ENCODE measurements at regions not wholly inside any gene's neighbourhood (a gene's known extent, or its start where the extent isn't known, plus 50 kb on each side); places are given as distances from the start of the nearest gene placed in this dataset.
"Not testable (repeated sequence)": the region's sequence is repeated elsewhere in the genome, so short reads cannot be mapped to it uniquely, and the experiment has no call there.

- DNase-seq (ENCODE audit: low read depth in 3 of 3): not testable (repeated sequence)
These were observed 263.2 kb upstream of the SEMA3C start for GRCh38 chr7:81182056-81182455.

GRCh38 chr7:81181066-81181465, 262.2 kb upstream of the SEMA3C start:
- DNase-seq (ENCODE audit: low read depth in 3 of 3): no peak

- DNase-seq (ENCODE audit: low read depth in 3 of 3): no peak
These were observed 261.7 kb upstream of the SEMA3C start for GRCh38 chr7:81180573-81180972.

- DNase-seq (ENCODE audit: low read depth in 3 of 3): no peak
These were observed 256.6 kb upstream of the SEMA3C start for GRCh38 chr7:81175275-81175940.

- DNase-seq (ENCODE audit: low read depth in 3 of 3): no peak
These were observed 255.0 kb upstream of the SEMA3C start for GRCh38 chr7:81173766-81174281.

GRCh38 chr7:81170291-81170690, 251.4 kb upstream of the SEMA3C start:
- no peak for DNase-seq (ENCODE audit: low read depth in 3 of 3)

- no peak for DNase-seq (ENCODE audit: low read depth in 3 of 3)
These were observed 249.1 kb upstream of the SEMA3C start for GRCh38 chr7:81167934-81168333.

- no peak for DNase-seq (ENCODE audit: low read depth in 3 of 3)
These were observed 246.2 kb upstream of the SEMA3C start for GRCh38 chr7:81165070-81165469.

- DNase-seq (ENCODE audit: low read depth in 3 of 3): no peak
These were observed 244.1 kb upstream of the SEMA3C start for GRCh38 chr7:81162771-81163525.

- no peak for DNase-seq (ENCODE audit: low read depth in 3 of 3)
These were observed 243.4 kb upstream of the SEMA3C start for GRCh38 chr7:81162234-81162633.

GRCh38 chr7:81161451-81162075, 242.7 kb upstream of the SEMA3C start:
- no peak for DNase-seq (ENCODE audit: low read depth in 3 of 3)

GRCh38 chr7:81159402-81159801, 240.6 kb upstream of the SEMA3C start:
- no peak for DNase-seq (ENCODE audit: low read depth in 3 of 3)

GRCh38 chr7:81158189-81158588, 239.3 kb upstream of the SEMA3C start:
- no peak for DNase-seq (ENCODE audit: low read depth in 3 of 3)

GRCh38 chr7:81155654-81156373, 237.0 kb upstream of the SEMA3C start:
- DNase-seq (ENCODE audit: low read depth in 3 of 3): no peak

GRCh38 chr7:81154565-81154964, 235.7 kb upstream of the SEMA3C start:
- DNase-seq (ENCODE audit: low read depth in 3 of 3): no peak

- DNase-seq (ENCODE audit: low read depth in 3 of 3): not testable (repeated sequence)
These were observed 234.1 kb upstream of the SEMA3C start for GRCh38 chr7:81152925-81153324.

- no peak for DNase-seq (ENCODE audit: low read depth in 3 of 3)
These were observed 232.1 kb upstream of the SEMA3C start for GRCh38 chr7:81150951-81151361.

- DNase-seq (ENCODE audit: low read depth in 3 of 3): no peak
These were observed 225.0 kb upstream of the SEMA3C start for GRCh38 chr7:81143856-81144255.

GRCh38 chr7:81141257-81142205, 222.7 kb upstream of the SEMA3C start:
- not testable (repeated sequence) for DNase-seq (ENCODE audit: low read depth in 3 of 3)

- DNase-seq (ENCODE audit: low read depth in 3 of 3): no peak
These were observed 221.9 kb upstream of the SEMA3C start for GRCh38 chr7:81140775-81141174.

GRCh38 chr7:81140252-81140651, 221.4 kb upstream of the SEMA3C start:
- DNase-seq (ENCODE audit: low read depth in 3 of 3): no peak
